Ectodermal cell (in vitro differentiated cells): ENCODE measurements at regions not wholly inside any gene's neighbourhood (a gene's known extent, or its start where the extent isn't known, plus 50 kb on each side); places are given as distances from the start of the nearest gene placed in this dataset.

Experiments
- H3K27ac ChIP-seq: 2 replicates; pipeline ENCODE4 v1.7.0; 2013; ENCODE audit warnings: mild to moderate bottlenecking, low read depth, low read length; ENCODE audit not compliant: insufficient read depth, poor library complexity, severe bottlenecking
- H3K27me3 ChIP-seq: 2 replicates; pipeline ENCODE4 v1.7.0; 2013; ENCODE audit warnings: mild to moderate bottlenecking, low read length; ENCODE audit not compliant: insufficient read depth, control insufficient read depth, poor library complexity, severe bottlenecking
- H3K36me3 ChIP-seq: one replicate; pipeline ENCODE4 v1.7.0; 2013; ENCODE audit warnings: low read length; ENCODE audit not compliant: control insufficient read depth, insufficient read depth
- H3K4me1 ChIP-seq: one replicate; pipeline ENCODE4 v1.7.0; 2013; ENCODE audit warnings: low read length; ENCODE audit not compliant: control insufficient read depth, insufficient read depth
- H3K4me3 ChIP-seq: 2 replicates; pipeline ENCODE4 v1.7.0; 2013; ENCODE audit warnings: low read depth, low read length, control low read depth; ENCODE audit not compliant: insufficient read depth
- H3K9me3 ChIP-seq: 2 replicates; pipeline ENCODE4 v1.7.0; 2013; ENCODE audit warnings: mild to moderate bottlenecking, low read length, moderate library complexity; ENCODE audit not compliant: control insufficient read depth
- WGBS, 2 experiments: methylation state at CpG; one replicate each; pipeline ENCODE4 v1.1.7; 2013; ENCODE audit warnings: missing lambda C conversion rate in 2 of 2; 5-methylcytosine and 5-hydroxymethylcytosine counted together

GRCh38 chr14:34252227-34252626, 209.8 kb downstream of the SPTSSA start:
- Histone ChIP-seq H3K9me3 (no peaks in the 10 kb centered on the region), H3K27ac (no peak overlapping the region), H3K36me3 (no peaks in the 10 kb centered on the region), H3K4me3 (no peak overlapping the region), H3K4me1 (no peaks in the 10 kb centered on the region), H3K27me3 (no peaks in the 10 kb centered on the region)
- 89 to 99% methylated on average over 2 of the region's 2 CpGs for WGBS, 2 experiments

- no peaks in the 10 kb centered on the region for H3K4me1 ChIP-seq
- no peak overlapping the region for H3K27ac ChIP-seq
- no peaks in the 10 kb centered on the region for H3K36me3 ChIP-seq
- H3K4me3 ChIP-seq, result no peak overlapping the region
- WGBS, 2 experiments, result 77% methylated on average over 6 of the region's 6 CpGs
- no peaks in the 10 kb centered on the region for H3K9me3 ChIP-seq
- H3K27me3 ChIP-seq, result no peaks in the 10 kb centered on the region
Observed at GRCh38 chr14:34251662-34252061, 210.4 kb downstream of the SPTSSA start.

GRCh38 chr14:34250959-34251358, 211.1 kb downstream of the SPTSSA start:
- Histone ChIP-seq H3K36me3 (no peaks in the 10 kb centered on the region), H3K27ac (no peak overlapping the region), H3K27me3 (no peaks in the 10 kb centered on the region), H3K9me3 (no peaks in the 10 kb centered on the region), H3K4me1 (no peaks in the 10 kb centered on the region), H3K4me3 (no peak overlapping the region)
- 93 to 95% methylated on average over 3 to 4 of the region's 4 CpGs for WGBS, 2 experiments

GRCh38 chr14:34247605-34248004, 214.4 kb downstream of the SPTSSA start:
- H3K4me3 ChIP-seq, result no peak overlapping the region
- 0 to 3% methylated on average over 1 of the region's 1 CpG for WGBS, 2 experiments
- H3K9me3 ChIP-seq, result no peaks in the 10 kb centered on the region
- no peaks in the 10 kb centered on the region for H3K36me3 ChIP-seq
- no peaks in the 10 kb centered on the region for H3K27me3 ChIP-seq
- no peaks in the 10 kb centered on the region for H3K4me1 ChIP-seq
- H3K27ac ChIP-seq, result no peak overlapping the region

- H3K4me3 ChIP-seq, result no peak overlapping the region
- WGBS, 2 experiments, result 62 to 91% methylated on average over 2 to 3 of the region's 4 CpGs
- no peaks in the 10 kb centered on the region for H3K27me3 ChIP-seq
Observed at GRCh38 chr14:34246206-34246605, 215.8 kb downstream of the SPTSSA start.

GRCh38 chr14:34243401-34243800, 218.6 kb downstream of the SPTSSA start:
- 79 to 92% methylated on average over 1 to 2 of the region's 2 CpGs for WGBS, 2 experiments
- H3K27ac ChIP-seq, result no peak overlapping the region
- no peak overlapping the region for H3K4me3 ChIP-seq
- H3K36me3 ChIP-seq, result no peaks in the 10 kb centered on the region
- no peaks in the 10 kb centered on the region for H3K9me3 ChIP-seq
- no peaks in the 10 kb centered on the region for H3K4me1 ChIP-seq
- H3K27me3 ChIP-seq, result no peaks in the 10 kb centered on the region

More at GRCh38 chr14:34246206-34246605, 215.8 kb downstream of the SPTSSA start:
- no peaks in the 10 kb centered on the region for H3K9me3 ChIP-seq
- no peaks in the 10 kb centered on the region for H3K4me1 ChIP-seq
- H3K36me3 ChIP-seq, result no peaks in the 10 kb centered on the region
- H3K27ac ChIP-seq, result no peak overlapping the region

- WGBS, 2 experiments, result 100% methylated on average over 1 of the region's 1 CpG
- no peaks in the 10 kb centered on the region for H3K9me3 ChIP-seq
Observed at GRCh38 chr14:34243001-34243400, 219.0 kb downstream of the SPTSSA start.

GRCh38 chr14:34241185-34241711, 220.8 kb downstream of the SPTSSA start:
- Histone ChIP-seq H3K4me1 (no peaks in the 10 kb centered on the region), H3K27ac (no peak overlapping the region), H3K27me3 (no peaks in the 10 kb centered on the region), H3K4me3 (no peak overlapping the region), H3K36me3 (no peaks in the 10 kb centered on the region), H3K9me3 (no peaks in the 10 kb centered on the region)
- 91% methylated on average over 3 of the region's 3 CpGs for WGBS, 2 experiments

More at GRCh38 chr14:34243001-34243400, 219.0 kb downstream of the SPTSSA start:
- Histone ChIP-seq H3K27me3 (no peaks in the 10 kb centered on the region), H3K4me1 (no peaks in the 10 kb centered on the region), H3K36me3 (no peaks in the 10 kb centered on the region), H3K27ac (no peak overlapping the region), H3K4me3 (no peak overlapping the region)

- Histone ChIP-seq H3K4me1 (no peaks in the 10 kb centered on the region), H3K4me3 (no peak overlapping the region), H3K27me3 (no peaks in the 10 kb centered on the region), H3K9me3 (no peaks in the 10 kb centered on the region), H3K36me3 (no peaks in the 10 kb centered on the region), H3K27ac (no peak overlapping the region)
- 98% methylated on average over 6 of the region's 6 CpGs for WGBS, 2 experiments
Observed at GRCh38 chr14:34238610-34239009, 223.4 kb downstream of the SPTSSA start.

GRCh38 chr14:34237677-34238076, 224.4 kb downstream of the SPTSSA start:
- 68 to 71% methylated on average over 2 of the region's 2 CpGs for WGBS, 2 experiments
- Histone ChIP-seq H3K27ac (no peak overlapping the region), H3K27me3 (no peaks in the 10 kb centered on the region), H3K9me3 (no peaks in the 10 kb centered on the region), H3K4me1 (no peaks in the 10 kb centered on the region), H3K4me3 (no peak overlapping the region), H3K36me3 (no peaks in the 10 kb centered on the region)

- 89 to 100% methylated on average over 1 of the region's 1 CpG for WGBS, 2 experiments
- Histone ChIP-seq H3K27ac (no peak overlapping the region), H3K36me3 (no peaks in the 10 kb centered on the region), H3K4me3 (no peak overlapping the region), H3K27me3 (no peaks in the 10 kb centered on the region), H3K4me1 (no peaks in the 10 kb centered on the region), H3K9me3 (no peaks in the 10 kb centered on the region)
Observed at GRCh38 chr14:34237081-34237480, 225.0 kb downstream of the SPTSSA start.
